Stimulated activated CD4-positive, alpha-beta T cell treated with anti-CD3 and anti-CD28 coated beads, Interleukin-1b, Interleukin-23, amount 100 ng/mL, for 24 hours (primary cell): ENCODE measurements at regions not wholly inside any gene's neighbourhood (a gene's known extent, or its start where the extent isn't known, plus 50 kb on each side); places are given as distances from the start of the nearest gene placed in this dataset.
"Not testable (repeated sequence)": the region's sequence is repeated elsewhere in the genome, so short reads cannot be mapped to it uniquely, and the experiment has no call there.

Experiments
- DNase-seq, 4 experiments: peaks; one replicate each; pipeline ENCODE4 v3.0.0-alpha.2; 2020; ENCODE audit warnings: low read depth in 4 of 4, low spot score in 1 of 4

DNA sequence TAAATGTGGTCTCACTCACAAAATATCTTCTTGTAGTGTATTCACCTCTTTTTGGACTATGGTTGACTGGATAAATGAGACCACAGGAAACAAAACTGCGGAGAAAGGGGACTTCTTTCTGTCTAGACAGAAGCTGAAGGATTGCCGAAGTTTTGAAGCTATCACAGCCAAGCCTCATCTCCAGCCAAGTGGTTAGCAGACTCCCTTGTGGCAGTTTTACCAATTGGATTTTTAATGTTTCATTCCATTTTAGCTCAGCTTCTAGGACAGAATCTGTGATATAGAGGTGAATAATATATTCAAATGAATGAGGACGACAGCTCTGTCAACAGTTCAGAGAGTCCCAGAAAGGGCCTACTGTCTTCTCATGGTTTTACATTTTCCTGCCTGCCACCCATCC lies 215.7 kb upstream of the ZNF608 start:
- no peak for DNase-seq

- no peak for DNase-seq
Measured at GRCh38 chr5:124962735-124963134, 216.3 kb upstream of the ZNF608 start.

DNA sequence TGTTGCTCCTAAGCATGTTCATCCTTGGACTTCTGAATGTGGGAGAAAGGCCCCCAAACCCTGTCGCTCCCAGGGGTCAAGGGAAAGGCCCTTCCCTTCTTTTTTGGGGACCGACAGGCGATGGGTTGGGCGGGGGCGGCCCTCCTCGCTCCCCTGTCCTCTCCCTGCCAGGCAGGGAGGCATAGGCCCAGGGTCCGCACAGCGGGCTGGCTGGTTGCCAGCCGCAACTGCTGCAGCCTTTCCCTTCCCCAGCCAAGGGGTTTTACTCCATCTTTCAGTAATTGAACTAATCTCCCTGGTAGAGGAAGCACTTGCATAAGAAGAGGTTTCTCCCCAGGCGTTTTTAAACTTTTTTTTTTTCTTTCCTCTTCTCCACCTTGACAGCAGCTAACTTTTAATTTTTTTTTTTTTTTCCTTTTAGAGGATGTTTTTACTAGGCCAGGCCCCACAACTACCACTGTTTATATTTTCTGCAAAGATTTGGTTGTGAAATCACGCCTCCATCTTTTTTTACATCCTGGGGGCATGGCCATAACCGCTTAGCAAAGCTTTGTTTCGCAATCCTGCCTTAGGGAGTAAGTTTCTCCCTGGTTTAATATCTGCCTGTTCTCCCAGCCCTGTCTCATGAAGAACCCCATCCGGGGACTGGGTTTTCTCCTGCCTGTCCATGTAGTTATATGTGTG lies 216.9 kb upstream of the ZNF608 start:
- no peak for DNase-seq

DNA sequence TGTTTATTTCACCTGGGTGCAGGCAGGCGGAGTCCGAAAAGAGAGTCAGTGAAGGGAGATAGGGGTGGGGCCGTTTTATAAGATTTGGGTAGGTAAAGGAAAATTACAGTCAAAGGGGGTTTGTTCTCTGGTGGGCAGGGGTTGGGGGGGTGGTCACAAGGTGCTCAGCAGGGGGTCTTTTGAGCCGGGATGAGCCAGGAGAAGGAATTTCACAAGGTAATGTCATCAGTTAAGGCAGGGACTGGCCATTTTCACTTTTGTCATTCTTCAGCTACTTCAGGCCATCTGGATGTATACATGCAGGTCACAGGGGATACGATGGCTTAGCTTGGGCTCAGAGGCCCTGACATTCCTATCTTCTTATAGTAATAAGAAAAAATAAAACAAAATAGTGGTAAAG lies 220.3 kb upstream of the ZNF608 start:
- DNase-seq: not testable (repeated sequence)

DNA sequence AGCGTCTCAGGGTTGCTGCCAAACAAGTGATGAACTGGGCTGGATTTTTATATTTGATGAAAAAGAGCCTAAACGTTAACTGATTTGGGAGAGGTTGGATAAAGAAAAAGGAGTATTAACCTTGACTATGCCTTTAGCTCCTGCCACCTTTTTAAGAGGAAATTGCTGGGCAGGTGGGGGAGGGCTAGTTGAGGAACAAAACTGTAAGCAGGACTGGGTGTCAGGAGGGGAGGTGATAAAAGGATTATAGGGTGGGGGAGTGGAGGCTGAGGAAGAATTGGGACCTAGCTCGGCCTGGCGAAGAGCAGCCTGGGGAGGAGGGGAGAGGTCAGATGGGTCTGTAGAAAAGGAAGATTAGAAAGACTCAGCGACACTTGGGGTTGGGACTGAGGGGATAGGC lies 223.9 kb upstream of the ZNF608 start:
- DNase-seq: not testable (repeated sequence)

DNA sequence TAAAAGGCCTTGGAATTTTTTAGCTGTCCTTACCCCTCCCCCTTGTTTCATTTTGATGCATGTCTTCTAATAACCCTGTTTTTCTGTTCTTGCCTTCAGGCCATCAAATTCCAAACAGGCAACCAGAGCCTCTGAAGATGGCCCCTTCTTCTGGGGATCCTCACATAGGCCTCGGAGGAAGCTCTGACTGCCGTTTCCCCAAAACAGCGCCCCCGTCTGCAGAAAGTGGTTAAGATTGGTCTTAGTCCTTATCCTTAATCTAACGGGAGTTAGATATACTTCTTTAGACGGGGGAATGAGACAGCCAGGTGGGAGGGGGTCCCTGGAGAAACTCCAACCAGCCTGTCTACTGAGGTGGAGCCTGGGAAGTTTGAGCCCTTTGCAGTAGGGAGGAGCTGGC lies 226.3 kb upstream of the ZNF608 start:
- no peak for DNase-seq

DNA sequence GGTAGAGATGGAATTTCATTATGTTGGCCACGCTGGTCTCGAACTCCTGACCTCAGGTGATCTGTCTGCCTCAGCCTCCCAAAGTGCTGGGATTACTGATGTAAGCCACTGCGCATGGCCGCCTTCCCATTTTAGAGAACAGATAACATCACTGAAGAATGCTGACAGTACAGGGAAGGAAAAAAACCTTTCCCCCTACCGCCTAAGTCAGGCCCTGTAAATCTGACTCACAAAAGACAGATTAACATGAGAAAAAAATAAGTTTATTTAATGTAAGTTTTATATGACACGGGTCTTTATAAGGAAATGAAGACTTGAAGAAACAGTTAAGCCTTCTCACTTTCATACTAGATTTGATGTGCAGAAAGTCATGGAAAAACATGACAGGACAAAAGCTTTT lies 227.2 kb upstream of the ZNF608 start:
- no peak for DNase-seq

GRCh38 chr5:124976086-124976485 lies 229.6 kb upstream of the ZNF608 start:
- DNase-seq: no peak

- DNase-seq: no peak
Measured at GRCh38 chr5:124979251-124979650, 232.8 kb upstream of the ZNF608 start.

- no peak for DNase-seq
Measured at GRCh38 chr5:124980163-124980941, 233.9 kb upstream of the ZNF608 start.

DNA sequence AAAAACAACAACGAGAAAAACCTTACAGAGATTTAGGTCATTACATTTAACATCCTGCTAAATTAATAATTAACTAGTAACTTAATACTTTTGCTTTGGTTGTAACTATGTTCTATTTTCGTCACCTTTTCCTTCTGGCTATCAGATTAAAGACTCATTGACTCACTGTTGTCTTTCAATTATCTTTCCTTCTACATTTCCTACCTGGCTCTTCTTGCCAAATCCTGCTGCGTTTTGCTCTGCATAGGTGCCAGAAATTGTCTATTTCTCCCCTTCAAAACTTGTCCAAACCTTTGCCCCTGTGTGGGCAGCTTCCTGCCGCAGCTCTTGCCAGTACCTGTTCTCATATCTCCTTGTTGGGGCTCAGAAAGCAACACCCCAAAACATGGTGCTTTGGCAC lies 235.5 kb upstream of the ZNF608 start:
- no peak for DNase-seq

DNA sequence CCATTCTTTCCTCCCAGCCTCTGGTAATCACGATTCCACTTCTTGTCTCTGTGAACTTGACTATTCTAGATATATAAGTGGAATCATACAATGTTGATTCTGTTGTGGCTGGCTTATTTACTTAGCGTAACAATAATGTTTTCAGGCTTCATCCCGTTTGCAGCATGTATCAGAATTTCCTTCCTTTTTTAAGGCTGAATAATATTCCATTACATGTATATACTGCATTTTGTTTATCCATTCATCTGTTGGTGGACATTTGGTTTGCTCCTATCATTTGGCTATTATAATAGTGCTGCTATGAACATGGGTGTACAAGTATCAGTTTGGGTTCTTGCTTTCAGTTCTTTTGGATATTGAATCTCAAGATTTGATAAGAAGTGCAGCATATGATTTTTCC lies 239.7 kb upstream of the ZNF608 start:
- DNase-seq: no peak

DNA sequence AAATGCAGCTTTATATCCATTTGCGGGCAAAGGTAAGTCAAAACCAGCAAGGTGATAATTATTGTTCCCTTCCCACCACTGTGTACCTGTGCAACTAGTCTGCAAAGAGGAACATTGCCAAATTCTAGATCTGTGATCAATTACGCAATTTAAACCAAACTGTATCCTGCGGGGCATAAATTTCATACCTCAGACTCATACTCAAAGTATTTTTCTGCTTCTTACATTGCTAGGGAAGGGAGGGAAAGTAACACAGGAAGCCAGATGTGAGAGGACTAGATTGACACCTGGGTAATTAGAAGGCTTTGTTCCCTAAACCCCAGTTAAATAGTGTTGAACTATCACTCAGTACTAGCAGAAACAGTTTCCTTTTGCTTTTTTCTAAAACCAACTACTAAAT lies 240.2 kb upstream of the ZNF608 start:
- no peak for DNase-seq

DNA sequence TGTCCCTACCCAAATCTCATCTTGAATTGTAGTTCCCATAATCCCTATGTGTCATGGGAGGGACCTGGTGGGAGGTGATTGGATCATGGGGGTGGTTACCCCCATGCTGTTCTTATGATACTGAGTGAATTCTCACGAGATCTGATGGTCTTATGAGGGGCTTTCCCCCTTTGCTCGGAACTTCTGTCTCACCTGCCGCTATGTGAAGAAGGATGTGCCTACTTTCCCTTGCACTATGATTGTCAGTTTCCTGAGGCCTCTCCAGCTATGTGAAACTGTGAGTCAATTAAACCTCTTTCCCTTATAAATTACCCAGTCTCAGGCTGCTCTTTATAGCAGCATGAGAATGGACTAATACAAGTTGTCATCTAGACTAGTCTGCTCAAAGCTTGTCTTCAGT lies 241.3 kb upstream of the ZNF608 start:
- not testable (repeated sequence) for DNase-seq

DNA sequence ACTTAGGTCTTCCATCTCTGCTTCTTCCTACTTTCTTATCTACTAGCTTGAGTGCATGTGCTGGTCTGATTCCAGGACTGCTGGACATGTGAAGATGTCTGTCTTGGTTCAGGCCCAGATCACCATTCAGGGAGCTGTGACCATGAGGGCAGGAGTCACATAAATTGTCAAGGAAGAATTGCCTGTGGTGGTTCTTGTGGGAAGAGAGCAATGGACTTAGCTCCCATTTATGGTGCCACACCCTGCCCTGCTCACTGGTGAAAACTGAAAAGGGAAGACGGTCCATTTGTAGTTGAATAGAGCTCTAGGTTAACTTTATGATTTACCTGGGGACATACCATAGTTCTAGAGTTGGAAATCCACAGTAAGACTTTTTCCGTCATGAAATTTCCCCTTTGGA lies 244.3 kb upstream of the ZNF608 start:
- DNase-seq: no peak

DNA sequence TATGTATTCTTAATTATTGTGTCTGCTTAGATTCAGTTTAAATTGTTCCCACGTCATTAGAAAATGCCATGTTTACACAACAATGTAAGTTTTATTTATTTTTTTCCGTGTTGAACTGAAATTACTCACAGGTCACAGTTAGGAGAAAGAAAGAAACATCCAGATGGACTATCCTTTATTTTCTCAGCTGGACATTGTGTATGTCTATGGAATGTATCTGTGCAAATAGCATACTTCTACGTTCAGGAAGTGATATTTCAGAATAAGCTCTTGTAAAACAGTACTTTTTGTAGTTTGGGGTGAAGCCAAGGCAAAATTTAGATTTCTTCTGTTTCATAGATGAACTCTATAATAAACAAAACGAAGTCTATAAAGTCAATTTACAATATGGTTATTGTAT lies 249.0 kb upstream of the ZNF608 start:
- DNase-seq: no peak

GRCh38 chr5:124996023-124996763 lies 249.8 kb upstream of the ZNF608 start:
- no peak for DNase-seq

DNA sequence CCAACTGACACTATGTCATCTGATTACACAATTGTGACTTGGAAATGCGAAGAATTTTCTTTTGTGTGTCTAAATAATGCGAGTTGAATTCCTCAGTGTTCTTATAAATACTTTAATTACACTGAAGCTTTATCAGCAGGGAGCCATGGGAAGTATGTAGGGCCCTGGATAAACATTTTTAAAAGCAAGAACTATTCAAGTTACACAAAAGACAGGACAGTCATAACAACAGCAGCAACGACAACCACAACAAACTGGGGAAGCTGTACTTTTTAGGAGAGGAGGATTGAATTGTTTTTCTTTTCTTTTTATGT lies 250.3 kb upstream of the ZNF608 start:
- no peak for DNase-seq

DNA sequence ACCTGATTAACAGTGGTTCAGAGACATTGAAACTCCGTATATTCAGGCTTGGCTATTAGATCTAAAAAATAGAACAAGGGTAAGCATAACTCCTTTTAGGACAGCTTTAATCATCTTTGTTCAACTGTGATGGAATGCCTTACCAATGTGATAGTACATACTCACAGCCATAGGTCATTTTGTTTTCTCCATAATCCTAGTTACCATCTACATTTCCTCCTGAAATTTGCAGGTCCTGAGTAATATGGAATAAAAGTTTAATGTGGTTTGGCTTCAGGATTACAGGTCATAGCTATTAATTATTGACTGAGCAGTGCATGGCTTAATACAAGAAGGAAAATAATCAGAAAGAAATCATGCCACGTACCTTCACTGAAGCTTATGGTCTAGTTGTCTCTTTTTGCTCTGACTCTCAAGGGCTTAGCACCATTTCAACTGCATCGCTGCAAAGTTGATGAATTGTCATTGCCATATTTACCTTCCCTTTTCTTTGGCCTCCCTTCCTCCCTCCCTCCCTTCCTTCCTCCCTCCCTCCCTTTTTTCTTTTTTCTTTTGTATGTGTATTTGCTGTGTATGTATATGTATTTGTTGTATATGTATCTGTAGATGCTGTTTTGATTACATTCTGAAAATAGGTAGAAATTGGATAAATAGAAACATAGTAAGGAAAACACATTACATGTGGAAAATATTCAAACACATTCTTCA lies 250.9 kb upstream of the ZNF608 start:
- DNase-seq: no peak

- no peak for DNase-seq
Measured at GRCh38 chr5:124998520-124998919, 252.1 kb upstream of the ZNF608 start.

GRCh38 chr5:125002727-125003598 lies 256.5 kb upstream of the ZNF608 start:
- DNase-seq: no peak
